ENCODE measurements at regions not wholly inside any gene's neighbourhood (a gene's known extent, or its start where the extent isn't known, plus 50 kb on each side); places are given as distances from the start of the nearest gene placed in this dataset.
"Not testable (repeated sequence)": the region's sequence is repeated elsewhere in the genome, so short reads cannot be mapped to it uniquely, and the experiment has no call there.

DNA sequence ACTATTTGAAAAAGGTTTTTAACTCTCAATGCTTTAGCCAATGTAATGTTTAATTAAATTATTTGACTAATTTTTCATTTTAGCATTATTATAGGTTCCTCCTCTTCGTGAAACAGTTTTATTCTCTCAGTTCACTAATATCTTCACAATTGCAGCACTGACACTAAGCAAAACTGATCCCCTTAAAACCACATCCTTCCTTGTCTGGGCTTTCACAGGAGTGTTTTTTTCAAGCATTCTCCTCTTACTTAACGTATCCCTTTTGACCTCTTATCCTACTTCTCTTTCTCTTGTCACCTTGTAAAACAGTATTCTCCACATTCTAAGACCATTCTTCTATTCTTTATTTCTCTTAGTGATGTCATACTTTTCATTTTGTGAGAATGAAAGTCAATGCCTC lies 112.8 kb downstream of the DSC3 start:
- no peak for DNase-seq

DNA sequence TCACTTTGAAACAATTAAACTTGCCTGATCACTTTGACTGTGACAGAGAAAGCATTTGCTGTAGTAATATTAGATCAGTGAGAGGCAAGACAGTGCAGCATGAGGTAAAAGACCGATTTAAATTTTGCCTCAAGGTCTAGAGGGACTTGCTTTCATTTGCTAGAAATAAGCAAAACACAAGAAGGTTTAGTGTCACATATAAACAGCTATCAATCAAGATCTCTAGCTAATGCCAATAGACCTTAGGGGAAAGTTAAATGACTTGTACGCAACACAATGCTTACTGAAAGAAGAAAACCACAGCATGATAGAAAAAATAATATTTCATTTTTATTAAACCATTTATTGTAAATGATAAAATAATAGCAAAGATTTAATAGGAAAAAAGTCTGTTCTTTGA lies 113.5 kb downstream of the DSC3 start:
- no peak for DNase-seq

DNA sequence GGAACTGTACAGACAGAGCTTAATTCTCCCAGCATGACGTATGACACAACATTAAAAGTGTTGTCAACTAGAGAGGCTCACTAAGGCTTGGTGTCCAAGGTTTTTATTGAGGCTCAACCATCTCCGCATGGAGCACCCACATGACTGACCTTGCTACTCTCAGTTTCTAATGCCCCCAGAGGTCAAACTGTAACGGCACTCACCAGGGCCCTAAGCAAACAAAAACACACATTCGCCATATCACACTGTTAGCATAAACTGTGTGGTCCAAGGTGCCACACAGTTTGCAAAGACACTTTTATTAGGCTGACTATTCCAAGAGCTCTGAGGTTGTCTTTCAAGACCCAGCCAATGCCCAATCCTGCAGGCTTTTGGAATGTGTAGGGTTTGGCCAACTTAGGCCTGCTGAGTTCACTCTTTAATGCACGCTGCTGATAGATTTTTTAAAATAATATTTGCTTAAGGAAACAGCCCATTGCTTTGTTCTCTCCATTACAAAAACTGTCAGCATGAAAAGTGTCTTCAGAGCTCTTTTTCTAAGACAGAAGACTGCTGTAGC lies 114.9 kb downstream of the DSC3 start:
- DNase-seq, result no peak

DNA sequence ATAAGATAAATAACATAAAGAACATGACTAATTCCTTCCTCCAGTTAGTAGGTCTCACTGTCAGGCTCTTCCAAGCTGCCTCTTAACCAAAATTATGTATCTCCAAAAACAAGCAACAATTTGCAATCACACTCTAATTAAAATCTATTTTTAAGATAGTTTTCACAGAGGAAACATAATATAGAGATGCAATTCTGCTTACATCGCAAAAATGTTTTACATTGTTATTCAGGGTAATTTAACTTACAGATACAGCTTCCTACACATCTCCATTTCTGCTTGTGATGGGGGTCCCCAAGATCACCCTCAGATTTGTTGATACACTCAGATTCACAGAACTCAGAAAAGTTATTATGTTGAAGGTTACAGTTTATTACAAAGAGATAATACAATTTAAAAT lies 115.5 kb downstream of the DSC3 start:
- no peak for DNase-seq

DNA sequence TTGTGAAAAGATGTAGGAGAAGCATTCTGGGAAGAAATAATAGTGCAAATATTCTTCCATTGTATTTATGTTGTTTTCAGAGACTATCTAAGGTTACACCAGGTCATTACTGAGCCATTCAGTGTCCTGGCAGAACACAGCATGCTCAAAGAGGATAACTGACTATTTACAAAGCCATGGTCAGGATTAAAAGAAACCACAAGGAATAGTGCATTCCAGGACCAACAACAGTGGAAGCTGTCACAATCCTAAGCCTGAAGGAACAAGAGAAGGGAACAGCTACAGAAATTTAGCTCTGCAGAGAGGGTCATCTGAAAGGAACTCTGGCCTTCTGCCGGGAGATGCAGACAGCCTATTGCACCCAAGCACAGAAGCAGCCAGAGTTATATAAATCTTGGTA lies 116.7 kb downstream of the DSC3 start:
- no peak for DNase-seq

DNA sequence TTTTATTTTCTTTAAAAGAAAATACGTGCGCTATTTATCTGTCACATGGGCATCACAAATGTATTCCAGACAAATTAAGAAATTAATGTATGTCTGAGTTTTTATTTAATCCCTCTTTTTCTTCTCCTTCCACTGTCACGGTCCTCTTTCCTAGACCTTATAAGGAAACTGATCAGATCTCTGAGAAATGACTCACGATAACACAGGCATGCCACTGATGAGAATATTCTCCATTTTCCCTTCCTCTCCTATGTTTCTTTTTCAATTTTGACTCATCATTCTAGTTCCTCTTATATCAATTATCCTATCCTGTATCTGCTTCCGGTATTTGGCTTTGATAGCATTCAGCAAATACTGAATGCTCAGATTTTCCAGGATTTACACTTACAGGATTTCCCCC lies 121.8 kb downstream of the DSC3 start:
- no peak for DNase-seq

DNA sequence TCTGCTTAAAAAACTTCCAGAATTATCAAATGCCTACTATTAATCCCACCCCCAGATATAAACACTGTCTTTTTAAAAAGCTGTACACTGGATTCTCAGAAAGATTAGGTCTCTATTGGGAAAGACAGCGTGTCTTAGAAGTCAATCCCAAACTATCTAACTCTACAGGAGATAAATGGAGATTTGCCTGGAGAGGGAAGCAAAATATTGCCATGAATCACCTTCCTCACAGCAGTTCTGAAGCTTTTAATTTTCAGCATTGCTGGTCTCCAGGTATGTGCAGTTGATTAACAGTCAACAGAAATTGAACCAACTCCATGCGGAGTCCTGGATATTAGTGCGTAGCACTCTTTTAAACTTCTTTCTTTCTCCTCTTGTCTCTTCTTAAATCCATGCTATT lies 122.2 kb downstream of the DSC3 start:
- no peak for DNase-seq

DNA sequence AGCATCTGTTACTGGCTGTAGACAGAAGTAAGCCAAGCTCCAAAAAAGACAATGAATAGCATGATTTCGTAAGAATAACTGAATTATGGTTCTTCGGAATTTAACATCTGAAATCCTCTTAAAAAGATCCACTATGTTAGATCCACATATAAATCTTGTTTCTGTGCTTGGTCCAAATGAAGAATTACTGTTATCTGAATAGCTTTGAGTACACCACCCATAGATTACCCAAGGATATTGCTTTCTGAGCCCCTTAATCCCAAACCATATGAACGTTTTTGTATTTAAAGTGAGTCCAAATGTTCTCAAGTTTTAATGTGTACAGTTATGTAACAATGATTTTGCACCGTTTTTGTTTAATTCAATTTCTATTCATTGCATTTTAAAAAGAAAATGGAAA lies 124.9 kb downstream of the DSC3 start:
- no peak for DNase-seq

DNA sequence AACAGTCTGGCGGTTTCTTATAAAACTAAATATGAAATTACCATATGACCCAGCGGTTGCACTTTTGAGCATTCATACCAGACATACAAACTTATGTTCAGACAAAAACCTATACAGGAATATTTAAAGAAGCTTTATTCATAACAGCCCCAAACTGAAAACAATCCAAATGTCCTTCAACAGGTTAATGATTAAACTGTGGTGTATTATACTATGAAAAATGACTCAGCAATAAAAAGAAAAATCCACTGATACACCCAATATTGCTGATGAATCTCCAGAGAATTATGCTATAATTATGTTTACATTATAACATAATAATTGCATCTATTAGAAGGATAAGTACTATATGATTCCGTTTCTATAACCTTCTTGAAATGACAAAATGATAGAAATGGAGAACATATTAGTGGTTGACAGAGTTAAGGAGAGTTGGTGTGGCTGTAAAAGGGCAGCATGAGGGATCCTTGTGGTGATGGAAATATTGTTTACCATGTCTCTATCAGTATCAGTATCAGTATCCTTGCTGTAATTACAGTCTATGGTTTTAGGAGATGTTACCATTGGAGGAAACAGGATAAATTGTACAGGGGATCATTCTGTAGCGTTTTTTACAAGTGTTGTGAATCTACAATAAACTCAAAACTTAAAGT lies 127.1 kb downstream of the DSC3 start:
- no peak for DNase-seq

DNA sequence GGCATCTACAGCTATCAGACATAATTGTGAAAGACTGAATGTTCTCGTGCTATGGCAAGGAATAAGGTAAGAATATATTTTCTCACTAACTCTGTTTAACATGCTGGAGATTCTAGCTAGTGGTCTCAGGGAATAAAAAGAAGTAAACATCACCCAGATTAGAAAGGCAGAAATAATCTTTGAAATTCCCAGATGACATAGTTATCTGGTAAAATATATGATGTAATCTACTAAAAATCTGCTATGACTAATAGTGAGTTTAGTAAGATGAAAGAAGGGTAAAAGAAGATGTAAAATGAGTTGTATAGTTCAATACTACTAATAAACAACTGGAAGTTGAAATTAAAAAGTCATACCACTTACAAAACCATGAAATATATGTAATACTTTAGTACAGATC lies 134.2 kb downstream of the DSC3 start:
- no peak for DNase-seq

DNA sequence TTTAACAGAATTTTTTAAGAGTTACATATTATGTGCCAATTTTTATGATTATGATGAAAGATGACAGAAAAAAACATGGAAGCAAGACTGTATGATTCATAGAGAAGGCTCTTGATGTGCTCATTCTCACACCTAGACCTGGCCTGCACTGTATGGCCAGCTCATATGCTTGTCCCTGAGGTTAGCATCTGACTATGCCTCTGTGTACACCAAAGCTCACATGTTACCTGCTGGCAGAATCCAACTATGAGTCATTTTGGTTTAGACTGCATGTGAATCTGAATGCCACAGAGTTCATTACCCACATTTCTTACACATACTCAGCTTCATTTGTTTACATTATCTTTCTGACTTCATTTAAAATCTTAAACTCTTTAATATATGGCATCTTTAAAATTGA lies 139.0 kb downstream of the DSC3 start:
- DNase-seq, result no peak

DNA sequence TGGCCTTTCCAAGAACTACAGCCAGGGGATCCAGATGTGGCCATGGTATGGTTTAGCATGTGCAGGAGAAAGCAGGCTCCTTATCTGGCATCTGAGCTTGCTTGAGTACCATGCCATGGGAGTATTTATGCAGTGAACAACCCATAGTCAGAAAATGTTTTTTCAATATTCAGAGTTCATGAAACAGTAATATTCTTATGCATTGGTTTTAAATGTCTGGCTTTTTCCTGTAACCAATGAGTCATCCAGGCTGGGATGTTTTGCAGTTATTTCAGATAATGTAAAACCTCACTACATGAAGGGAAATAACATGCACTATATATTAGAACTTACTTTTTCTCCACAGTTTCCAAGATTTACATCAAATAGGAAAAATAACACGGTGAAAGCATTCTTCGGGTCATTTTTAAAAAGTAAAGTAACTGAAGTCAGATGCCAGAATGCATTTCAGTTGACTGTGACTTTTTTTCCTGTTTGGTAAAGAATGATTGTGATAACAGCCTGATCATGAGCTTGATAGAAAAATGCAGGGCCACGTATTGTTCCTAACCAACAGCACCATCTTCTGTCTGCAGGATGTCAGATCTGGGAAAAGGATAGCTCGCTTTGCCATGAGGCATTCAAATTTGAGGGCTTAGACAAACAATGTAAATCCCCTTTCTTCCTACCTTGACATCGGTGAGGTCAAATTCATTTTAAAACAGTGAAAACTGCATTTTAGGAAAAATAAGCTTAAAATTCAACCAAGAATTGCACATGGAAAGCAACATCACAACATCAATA lies 152.8 kb downstream of the DSC3 start:
- no peak for DNase-seq

DNA sequence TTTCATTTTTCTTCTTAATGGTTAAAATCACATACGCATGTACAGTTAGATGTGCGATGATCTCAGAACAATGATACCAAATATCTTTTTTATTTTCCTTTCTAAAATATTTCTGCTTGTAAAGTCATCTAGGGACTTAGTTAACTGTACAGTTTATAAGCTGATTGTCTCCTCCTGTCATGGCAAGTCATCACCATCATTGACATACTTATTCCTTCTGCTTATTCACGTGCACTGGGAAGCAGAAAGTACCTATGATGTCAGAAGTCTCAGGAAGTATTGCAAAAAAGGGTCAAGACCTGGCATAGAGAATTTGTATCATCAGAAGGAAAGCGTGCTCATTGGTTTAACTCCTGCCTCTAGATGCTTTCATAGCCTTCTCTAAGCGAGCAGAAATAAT lies 154.2 kb downstream of the DSC3 start:
- DNase-seq, result no peak

DNA sequence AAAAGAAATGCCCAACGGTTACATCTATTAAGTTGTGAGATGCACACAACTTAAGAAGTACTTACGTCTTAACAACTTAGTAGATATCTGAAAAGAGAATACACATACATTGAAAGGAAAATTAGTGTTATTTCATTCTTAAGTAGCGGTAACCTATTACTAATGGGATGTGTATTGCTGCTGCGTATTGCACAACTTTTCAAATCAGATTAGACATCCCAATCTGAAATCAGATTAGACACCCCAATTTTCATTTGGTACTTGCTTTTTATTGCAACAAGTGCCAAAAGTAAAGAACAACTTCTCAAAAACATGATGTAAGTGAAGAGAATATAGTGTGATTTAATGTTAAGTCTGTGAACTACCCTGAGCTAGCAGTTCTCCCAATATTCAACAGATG lies 155.5 kb downstream of the DSC3 start:
- DNase-seq, result no peak

DNA sequence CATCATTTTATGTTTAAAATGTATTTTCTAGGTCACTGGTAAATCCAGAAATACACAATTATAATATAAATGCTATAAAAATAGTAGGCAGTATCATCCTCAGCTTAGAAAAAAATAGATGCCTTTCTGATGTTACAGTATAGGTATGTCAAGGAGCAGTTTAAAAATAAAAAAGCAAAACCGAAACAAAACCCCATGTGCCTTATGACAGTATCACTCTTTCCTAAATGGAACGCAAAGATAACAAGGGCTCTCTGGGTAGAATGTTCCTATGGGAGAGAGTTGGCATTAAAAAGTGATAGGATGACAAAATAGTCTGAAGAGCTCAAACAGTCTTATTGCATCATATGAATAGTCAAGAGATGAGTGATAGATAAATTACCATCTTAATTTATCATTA lies 172.1 kb downstream of the DSC3 start:
- no peak for DNase-seq

DNA sequence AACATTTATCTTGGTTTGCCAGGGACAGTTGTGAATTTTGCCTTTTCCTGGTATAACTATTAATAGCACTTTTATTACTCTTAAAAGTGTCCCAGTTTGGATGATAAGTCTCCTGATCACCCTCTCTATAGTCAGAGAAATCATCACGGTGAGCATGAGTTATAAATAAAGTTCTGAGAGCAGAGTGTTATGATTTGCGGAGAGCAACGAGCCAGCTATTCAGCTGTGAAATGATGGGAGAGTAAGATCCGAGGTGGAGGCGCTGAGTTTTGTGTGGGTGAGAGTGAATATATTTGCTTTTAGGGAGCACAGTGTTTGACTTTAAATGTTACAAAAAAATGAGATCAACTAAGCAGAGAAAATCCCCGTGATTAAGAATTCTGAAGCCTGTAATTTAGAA lies 179.6 kb downstream of the DSC3 start:
- no peak for DNase-seq

DNA sequence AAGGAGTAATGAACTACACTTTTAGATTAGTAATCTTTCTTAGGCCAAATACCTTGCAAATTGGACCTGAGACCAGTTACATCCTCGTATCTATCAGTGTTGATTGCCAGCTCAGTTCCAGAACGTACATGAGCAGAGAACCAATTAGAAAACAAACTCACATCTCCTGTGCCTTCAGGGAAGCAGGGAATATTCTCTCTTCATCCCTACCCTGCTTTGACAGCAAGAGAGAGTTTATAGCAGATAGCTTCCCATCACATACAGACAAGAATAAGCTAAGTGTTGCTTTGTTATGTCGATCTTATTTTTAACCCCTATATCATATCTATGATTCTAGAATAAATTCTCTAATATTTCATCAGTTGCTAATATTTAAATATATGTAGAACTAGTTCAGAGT lies 181.8 kb downstream of the DSC3 start:
- no peak for DNase-seq

DNA sequence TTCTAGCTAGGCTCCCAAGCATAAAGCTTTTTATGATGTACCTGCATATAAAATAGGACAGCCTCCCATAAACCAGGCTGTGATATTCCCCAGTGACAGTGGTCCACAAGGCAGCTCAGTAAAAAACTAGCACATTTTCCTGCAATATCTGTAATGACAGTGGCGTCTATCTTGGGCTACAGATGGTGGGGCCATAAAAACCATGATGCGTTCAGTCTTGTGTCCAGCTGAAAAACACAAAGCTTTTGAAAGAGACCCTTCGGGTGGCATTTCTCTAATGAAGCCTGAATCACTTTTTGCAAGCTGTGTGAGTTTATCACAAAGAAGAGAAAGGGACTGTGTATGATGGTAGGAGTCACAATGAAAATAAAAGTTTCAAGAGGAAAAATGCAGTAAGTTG lies 183.5 kb downstream of the DSC3 start:
- DNase-seq, result no peak

DNA sequence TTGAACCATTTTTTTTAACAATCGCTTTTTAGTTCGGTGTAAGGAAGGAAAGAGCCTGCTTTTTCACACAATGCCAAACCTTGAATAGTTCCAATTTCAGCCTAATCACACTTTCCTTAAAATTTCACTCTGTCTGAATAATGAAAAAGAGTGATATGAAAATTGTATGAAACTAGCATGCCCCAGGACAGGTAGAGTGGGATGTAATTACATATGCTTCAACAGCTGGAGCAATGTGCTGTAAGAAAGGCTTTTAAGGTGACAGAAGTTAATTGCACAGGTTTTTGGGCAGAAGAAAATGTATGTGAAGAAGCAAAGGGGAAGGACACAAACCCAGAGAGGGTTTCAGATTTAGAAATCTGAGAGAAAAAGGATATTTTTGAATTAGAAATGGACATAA lies 184.0 kb downstream of the DSC3 start:
- DNase-seq, result no peak

DNA sequence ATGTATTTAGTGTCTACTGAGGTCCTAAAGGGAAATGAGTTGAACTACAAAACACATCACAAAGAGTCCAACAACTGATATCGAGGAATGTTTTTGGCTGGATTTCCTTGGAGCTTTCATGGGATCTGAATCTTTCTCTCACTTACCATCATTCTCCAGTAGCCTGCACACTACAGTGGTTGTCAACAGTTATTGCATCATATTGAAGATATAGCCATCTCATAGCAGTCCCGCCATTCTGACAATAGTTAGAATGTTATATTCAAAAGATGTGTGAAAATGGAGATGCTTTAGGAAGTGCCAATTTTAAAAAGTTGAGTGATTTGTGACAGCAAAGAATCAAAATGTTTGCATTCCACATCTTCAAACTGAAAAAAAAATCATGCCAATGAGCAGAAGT lies 186.8 kb downstream of the DSC3 start:
- no peak for DNase-seq

DNA sequence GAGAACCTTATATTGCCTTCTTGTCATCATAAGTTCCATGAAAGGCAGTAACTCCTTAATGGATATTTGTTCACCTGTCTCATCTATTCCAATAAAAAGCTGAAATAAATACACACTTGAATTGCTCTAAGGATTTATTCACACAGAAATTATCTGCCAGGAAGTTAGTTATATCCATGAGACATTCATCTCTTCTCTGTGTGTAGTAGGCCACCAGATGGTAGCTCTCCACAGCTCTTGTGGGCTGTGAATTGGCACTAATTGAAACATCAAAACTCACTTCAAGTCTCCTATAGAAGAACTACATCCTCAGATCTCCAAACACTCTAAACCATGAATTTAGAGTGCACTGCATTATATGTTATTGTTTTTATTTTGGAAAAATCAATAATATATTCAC lies 189.6 kb downstream of the DSC3 start:
- no peak for DNase-seq

DNA sequence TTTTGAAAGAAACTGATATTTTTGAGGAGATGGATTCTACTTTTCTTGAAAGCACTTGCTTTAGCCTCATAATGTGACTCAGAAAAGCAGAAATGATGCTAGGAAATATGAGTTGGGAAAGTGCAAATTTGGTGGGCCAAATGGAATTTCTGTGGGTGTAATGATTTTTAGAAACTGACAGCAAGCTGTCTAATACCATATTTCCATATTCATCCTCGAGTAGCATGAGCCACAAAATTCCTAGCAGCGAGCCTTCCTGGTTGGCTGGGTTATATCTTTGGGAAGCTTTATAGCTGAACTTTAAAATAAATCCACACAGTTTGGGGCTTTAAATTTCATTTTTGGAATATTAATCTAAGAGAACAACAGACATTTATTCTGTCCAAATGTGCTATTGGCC lies 190.0 kb downstream of the DSC3 start:
- DNase-seq, result no peak

DNA sequence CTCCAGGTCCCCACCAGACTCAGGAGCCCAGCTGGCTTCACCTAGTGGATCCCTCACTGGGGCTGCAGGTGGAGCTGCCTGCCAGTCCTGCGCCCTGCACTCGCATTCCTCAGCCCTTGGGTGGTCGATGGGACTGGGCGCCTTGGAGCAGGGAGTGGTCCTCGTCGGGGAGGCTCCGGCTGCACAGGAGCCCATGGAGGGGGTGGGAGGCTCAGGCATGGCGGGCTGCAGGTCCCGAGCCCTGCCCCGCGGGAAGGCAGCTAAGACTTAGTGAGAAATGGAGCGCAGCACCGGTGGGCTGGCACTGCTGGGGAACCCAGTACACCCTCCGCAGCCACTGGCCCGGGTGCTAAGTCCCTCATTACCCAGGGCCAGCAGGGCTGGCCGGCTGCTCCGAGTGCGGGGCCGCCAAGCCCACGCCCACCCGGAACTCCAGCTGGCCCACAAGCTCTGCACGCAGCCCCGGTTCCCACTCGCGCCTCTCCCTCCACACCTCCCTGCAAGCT lies 203.4 kb downstream of the DSC3 start:
- not testable (repeated sequence) for DNase-seq

DNA sequence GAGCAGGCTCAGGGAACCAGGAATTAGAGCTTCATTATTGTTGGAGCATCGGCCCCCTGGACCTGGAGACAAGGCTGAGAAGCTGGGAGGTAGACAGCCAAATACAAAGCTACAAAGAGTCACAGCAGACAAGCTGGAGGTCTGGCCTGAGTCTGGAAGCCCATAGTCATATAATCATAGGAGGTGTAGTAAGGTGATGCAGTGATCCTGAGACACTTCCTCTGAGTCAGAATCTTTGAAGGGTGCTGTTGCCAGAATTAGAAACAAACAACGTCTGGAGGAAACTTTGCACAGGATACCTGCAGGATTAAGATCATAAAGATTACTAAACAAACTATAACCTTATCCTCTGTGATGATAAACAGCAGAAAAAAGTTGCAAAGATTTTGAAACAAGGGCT lies 213.8 kb downstream of the DSC3 start:
- DNase-seq, result no peak

DNA sequence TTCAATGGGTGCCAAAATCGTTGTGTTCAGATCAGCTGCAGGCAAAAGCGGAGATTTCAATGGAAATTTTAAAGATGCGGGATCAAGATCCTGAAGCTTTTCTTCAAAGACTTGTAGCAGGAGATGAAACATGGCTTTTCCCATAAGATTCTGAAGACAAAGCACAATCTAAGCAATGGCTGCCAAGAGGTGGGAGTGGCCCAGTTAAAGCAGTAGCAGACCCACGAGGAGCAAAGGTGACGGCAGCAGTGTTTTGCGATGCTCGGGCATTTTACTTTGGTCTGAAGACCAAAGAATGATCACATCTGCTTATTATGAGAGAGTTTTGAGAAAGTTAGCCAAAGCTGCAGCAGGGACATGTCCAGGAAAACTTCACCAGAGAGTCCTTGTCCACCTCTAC lies 222.9 kb downstream of the DSC3 start:
- no peak for DNase-seq
